Esophagus (tissue), 2 donors: ENCODE measurements at regions not wholly inside any gene's neighbourhood (a gene's known extent, or its start where the extent isn't known, plus 50 kb on each side); places are given as distances from the start of the nearest gene placed in this dataset.

Experiments
- H3K27ac ChIP-seq, 2 donors: one replicate each; pipeline ENCODE4 v1.5.1; 2013; ENCODE audit warnings: low read depth in 2 of 2, mild to moderate bottlenecking in 2 of 2, inconsistent platforms in 1 of 2, low read length in 1 of 2, moderate library complexity in 1 of 2
- H3K27me3 ChIP-seq, 2 donors: one replicate each; pipeline ENCODE4 v1.6.1; 2013; ENCODE audit warnings: low read length in 2 of 2, control low read depth in 1 of 2, mild to moderate bottlenecking in 1 of 2; ENCODE audit not compliant: insufficient read depth in 2 of 2, control insufficient read depth in 1 of 2
- H3K36me3 ChIP-seq, 2 donors: one replicate each; pipeline ENCODE4 v1.6.1; 2013; ENCODE audit warnings: low read length in 1 of 2; ENCODE audit not compliant: control insufficient read depth in 2 of 2, insufficient read depth in 2 of 2
- H3K4me1 ChIP-seq, 2 donors: one replicate each; pipeline ENCODE4 v1.6.1; 2013; ENCODE audit warnings: low read length in 1 of 2; ENCODE audit not compliant: control insufficient read depth in 2 of 2, insufficient read depth in 2 of 2
- H3K4me3 ChIP-seq, 2 donors: one replicate each; pipeline ENCODE4 v1.5.1; 2013; ENCODE audit warnings: low read length in 2 of 2, mild to moderate bottlenecking in 2 of 2, low read depth in 1 of 2, moderate library complexity in 1 of 2
- H3K9me3 ChIP-seq, 2 donors: one replicate each; pipeline ENCODE4 v1.6.1; 2013; ENCODE audit warnings: mild to moderate bottlenecking in 2 of 2, low read depth in 1 of 2, low read length in 1 of 2, moderate library complexity in 1 of 2; ENCODE audit not compliant: control insufficient read depth in 2 of 2, insufficient read depth in 1 of 2
- WGBS, 2 donors: extraction: QIAGEN DNeasy Blood & Tissue Kit; methylation state at CpG; one replicate each; pipeline ENCODE4 v1.1.7; 2013; 5-methylcytosine and 5-hydroxymethylcytosine counted together
- donor health status: healthy with polysubstance abuse.
- donor health status: Bipolar disorder and iron deficiency.

DNA sequence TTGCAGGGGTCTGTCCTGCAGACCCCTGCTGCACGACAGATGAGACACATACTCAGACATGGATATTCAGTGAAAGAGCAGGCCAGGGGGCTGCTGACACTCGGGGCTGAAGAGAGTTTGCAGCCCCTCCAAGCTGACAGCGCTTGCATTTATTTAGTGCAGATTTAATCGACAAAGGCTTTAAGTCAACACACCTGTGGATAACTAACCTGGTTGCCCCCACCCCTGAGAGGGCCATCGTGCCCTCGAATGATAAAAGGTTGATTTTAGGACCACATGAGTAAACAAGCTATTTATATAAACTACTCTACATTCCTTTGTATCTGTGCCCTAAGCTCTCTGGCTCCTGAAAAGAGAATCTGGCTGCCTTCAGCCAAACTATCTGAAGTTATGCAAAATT, 708.2 kb upstream of the LRRN3 start:
- 49 to 50% methylated on average over 6 of the region's 6 CpGs for WGBS, 2 donors
- Histone ChIP-seq H3K36me3 (no peaks in the 10 kb centered on the region), H3K9me3 (no peaks in the 10 kb centered on the region), H3K27ac (no peak overlapping the region), H3K4me3 (no peak overlapping the region), H3K27me3 (no peaks in the 10 kb centered on the region), H3K4me1 (no peaks in the 10 kb centered on the region)

DNA sequence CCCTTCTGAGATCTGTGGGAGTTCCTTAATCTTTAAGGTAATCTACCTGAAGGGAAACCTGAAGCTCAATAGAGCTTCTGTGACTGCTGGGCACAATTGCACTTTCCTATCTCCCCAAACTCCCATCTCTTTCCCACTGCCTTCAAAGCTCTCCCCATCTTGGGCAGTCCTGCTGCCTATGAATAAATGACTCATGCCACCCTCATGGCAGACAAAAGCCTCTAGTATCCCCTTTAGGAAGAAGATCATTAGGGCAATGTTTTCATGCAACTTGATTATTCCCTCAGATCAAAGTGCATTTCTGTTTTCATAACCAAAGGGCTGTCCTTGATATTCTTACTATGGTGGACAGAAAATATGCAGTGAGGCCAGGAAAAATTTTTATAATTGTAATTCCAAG, 704.9 kb upstream of the LRRN3 start:
- Histone ChIP-seq H3K4me3 (no peak overlapping the region), H3K9me3 (no peaks in the 10 kb centered on the region), H3K36me3 (no peaks in the 10 kb centered on the region), H3K27ac (no peak overlapping the region), H3K27me3 (no peaks in the 10 kb centered on the region), H3K4me1 (no peaks in the 10 kb centered on the region)

DNA sequence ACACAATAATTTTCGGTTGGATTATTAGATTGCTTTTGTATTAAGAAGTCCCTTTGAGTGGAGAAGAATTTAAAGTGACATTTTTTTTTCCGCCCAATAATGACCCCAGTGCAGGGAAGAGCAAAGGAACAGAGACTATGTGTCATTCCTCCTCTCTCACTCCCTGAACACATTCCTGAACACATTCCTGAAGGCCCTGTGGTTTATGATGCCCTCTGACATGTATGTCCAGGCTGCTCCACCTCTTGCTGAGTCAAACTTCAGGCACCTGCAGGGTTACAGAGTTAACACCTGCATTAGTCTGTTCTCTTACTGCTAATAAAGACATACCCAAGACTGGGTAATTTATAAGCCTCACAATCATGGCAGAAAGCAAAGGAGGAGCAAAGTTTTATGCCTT, 704.0 kb upstream of the LRRN3 start:
- H3K4me3 ChIP-seq: no peak overlapping the region
- H3K9me3 ChIP-seq: no peaks in the 10 kb centered on the region
- H3K27me3 ChIP-seq: no peaks in the 10 kb centered on the region
- 44 to 49% methylated on average over 2 of the region's 2 CpGs for WGBS, 2 donors
- H3K36me3 ChIP-seq: no peaks in the 10 kb centered on the region
- no peak overlapping the region for H3K27ac ChIP-seq
- no peaks in the 10 kb centered on the region for H3K4me1 ChIP-seq

DNA sequence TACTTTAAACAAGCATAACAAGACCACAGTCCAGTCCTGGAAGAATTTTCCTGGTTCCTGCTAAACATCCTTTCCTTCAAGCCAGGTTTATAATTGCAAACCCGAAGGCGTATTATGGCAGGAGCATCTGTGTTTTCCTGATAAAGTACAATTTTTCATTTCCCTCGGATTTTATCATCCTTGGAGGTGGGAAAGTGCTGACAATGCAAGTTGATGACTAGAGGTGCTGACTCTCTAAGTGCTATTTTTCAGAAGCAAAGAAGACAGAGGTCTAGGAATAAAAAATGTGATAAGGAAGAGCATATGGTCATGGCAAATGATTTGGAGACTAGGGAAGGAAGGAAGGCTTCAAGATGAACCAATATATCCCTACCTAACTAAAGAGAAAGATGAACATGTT, 703.2 kb upstream of the LRRN3 start:
- Histone ChIP-seq H3K9me3 (no peaks in the 10 kb centered on the region), H3K36me3 (no peaks in the 10 kb centered on the region), H3K4me1 (no peaks in the 10 kb centered on the region), H3K4me3 (no peak overlapping the region), H3K27me3 (no peaks in the 10 kb centered on the region), H3K27ac (no peak overlapping the region)
- 75 to 82% methylated on average over 3 of the region's 3 CpGs for WGBS, 2 donors

DNA sequence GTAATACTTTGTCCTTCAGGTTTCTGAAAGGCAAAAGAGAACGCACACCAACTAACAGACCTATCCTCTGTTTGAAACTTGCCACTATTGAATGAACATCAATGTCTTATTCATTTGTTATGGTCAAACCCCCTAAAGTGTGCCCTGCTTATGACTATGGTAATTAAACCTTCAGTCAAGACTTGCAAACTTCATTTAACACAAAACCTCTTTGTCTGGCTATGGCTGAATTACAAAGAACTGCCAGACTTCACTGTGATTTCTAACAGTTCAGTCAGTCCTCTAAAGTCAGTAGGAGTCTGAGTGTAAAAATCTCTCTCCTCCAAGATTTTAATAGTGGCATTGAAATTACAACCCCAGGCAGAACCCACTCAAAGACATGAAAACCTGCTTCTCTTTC, 702.5 kb upstream of the LRRN3 start:
- Histone ChIP-seq H3K27me3 (no peaks in the 10 kb centered on the region), H3K36me3 (no peaks in the 10 kb centered on the region), H3K27ac (no peak overlapping the region), H3K9me3 (no peaks in the 10 kb centered on the region), H3K4me1 (no peaks in the 10 kb centered on the region), H3K4me3 (no peak overlapping the region)
- 78 to 95% methylated on average over 1 of the region's 1 CpG for WGBS, 2 donors

DNA sequence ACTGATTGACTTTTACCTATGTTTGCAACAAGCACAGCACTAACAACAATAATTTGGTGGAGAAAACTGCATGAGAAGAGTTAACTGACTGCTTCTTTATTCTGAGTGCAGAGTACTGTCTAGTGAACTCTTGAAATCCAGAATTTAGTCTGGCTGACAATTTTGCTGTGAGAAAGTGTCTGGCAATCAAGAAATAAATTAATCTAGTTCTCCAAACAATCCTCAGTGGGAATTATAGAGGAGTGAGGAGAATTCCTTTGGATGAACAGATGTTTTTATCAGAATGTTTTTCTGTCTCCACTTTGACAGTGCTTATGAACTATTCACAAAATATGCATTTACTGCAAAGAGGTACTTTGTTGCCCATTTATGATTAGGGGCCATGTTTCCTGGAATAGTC, 694.9 kb upstream of the LRRN3 start:
- Histone ChIP-seq H3K27ac (no peak overlapping the region), H3K4me3 (no peak overlapping the region), H3K4me1 (no peaks in the 10 kb centered on the region), H3K9me3 (no peaks in the 10 kb centered on the region), H3K27me3 (no peaks in the 10 kb centered on the region), H3K36me3 (no peaks in the 10 kb centered on the region)

DNA sequence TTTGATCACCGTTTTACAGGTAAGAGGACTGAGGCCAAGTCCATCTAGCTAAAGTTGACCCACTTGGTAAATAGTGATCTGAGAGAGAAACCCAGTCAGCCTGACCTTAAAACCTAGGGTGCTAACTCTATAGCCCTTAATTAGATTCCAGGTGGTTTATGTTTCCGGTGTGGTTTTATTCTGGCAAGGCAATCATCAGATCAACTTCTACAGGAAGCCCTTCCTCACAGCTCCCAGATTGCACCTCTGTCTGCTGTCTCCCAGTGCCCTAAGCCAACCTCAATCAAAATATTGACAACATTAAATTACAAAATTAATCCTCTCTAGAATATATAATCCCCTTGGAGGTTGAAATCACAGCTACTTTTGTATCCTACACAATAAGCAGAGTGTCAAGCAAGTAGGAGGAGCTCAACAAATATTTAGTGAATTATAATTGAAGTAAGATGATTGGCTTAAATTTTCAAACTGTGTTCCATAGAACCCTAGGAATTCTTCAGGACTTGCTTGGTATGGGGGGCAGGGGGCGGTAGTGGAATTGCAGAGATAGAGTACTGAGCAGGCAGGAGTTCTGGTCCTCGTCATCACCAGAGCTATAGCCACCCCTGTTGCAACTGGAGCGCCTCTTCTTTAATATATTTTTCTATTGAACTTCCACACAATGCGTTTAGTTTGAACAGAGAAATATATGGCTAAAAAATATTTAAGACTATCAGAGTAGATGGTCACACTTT, 692.8 kb upstream of the LRRN3 start:
- Histone ChIP-seq H3K4me1 (no peaks in the 10 kb centered on the region), H3K9me3 (no peaks in the 10 kb centered on the region), H3K27me3 (no peaks in the 10 kb centered on the region), H3K4me3 (no peak overlapping the region), H3K36me3 (no peaks in the 10 kb centered on the region), H3K27ac (no peak overlapping the region)
- 88 to 91% methylated on average over 6 of the region's 6 CpGs for WGBS, 2 donors

DNA sequence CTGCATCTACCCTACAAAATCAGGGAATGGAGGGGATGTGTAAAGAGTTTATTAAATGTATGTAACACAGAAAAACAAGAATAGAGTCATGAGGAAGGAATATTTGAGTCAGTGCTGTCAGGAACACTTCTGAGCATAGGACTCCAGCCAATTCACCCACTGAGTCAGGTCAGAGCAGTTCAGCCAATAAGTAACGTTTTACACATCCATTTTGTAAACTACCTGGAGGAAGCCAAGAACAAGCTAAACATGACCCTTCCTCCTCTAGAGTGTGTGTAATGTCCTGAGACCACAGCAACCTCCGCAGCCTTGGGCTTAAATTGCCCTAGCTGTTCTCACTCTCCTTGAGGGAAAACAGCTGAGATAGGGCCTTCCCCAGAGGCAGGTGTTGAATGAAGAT, 691.5 kb upstream of the LRRN3 start:
- 56 to 60% methylated on average over 2 of the region's 2 CpGs for WGBS, 2 donors

DNA sequence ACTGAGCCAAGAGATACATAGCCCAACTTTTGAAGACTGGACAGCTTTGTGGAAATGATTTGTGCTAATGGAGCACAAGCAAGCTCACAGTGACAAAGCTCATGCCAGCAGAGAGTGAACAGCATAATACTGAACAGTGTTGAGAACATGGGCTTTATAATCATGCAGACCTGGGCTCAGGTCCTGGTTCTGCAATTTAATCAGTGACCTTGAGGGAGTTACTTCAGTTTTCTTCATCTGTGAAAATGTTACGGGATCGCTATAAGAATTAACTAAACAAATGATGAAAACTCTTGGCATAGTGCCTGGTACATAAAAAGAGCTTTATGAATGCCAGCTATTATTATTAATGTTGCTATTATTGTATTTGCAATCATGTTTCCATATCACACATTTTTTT, 690.5 kb upstream of the LRRN3 start:
- Histone ChIP-seq H3K27ac (no peak overlapping the region), H3K9me3 (no peaks in the 10 kb centered on the region), H3K4me1 (no peaks in the 10 kb centered on the region), H3K27me3 (no peaks in the 10 kb centered on the region), H3K4me3 (no peak overlapping the region), H3K36me3 (no peaks in the 10 kb centered on the region)
- 24 to 37% methylated on average over 2 of the region's 2 CpGs for WGBS, 2 donors

More for the DNA sequence above, 691.5 kb upstream of the LRRN3 start:
- H3K9me3 ChIP-seq: no peaks in the 10 kb centered on the region
- no peaks in the 10 kb centered on the region for H3K4me1 ChIP-seq
- no peak overlapping the region for H3K27ac ChIP-seq
- no peaks in the 10 kb centered on the region for H3K36me3 ChIP-seq
- H3K4me3 ChIP-seq: no peak overlapping the region
- no peaks in the 10 kb centered on the region for H3K27me3 ChIP-seq

DNA sequence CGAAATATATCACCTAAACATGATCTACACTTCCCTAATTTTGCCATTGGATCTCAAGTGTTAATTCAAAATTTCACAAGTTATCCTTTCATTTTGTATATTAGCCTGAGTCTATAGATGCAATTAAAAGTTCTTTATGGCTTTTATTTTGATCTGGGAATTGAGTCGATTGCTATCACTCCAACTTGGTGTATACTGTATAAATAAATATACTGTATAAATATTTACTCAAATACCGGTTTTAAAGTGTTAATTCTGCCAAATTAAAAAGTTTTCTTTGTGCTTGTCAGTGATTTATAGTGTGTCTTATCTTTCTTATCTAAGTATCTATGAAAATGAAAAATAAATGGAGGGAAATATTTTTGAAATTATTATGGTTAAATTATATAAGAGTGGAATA, 683.7 kb upstream of the LRRN3 start:
- 48 to 52% methylated on average over 3 of the region's 3 CpGs for WGBS, 2 donors

More for the DNA sequence above, 683.7 kb upstream of the LRRN3 start:
- Histone ChIP-seq H3K4me3 (no peak overlapping the region), H3K27ac (no peak overlapping the region), H3K4me1 (no peaks in the 10 kb centered on the region), H3K36me3 (no peaks in the 10 kb centered on the region), H3K9me3 (no peaks in the 10 kb centered on the region), H3K27me3 (no peaks in the 10 kb centered on the region)
